Neuronal stem cell (in vitro differentiated cells): ENCODE measurements at regions not wholly inside any gene's neighbourhood (a gene's known extent, or its start where the extent isn't known, plus 50 kb on each side); places are given as distances from the start of the nearest gene placed in this dataset.

Experiments
- DNase-seq: peaks from one replicate; pipeline ENCODE4 v3.0.0-alpha.2; 2013; ENCODE audit warnings: low spot score
- H2AFZ ChIP-seq: one replicate; pipeline ENCODE4 v1.6.1; 2013; ENCODE audit warnings: mild to moderate bottlenecking, low read length, inconsistent platforms
- H2AK5ac ChIP-seq: 2 replicates; pipeline ENCODE4 v1.6.1; 2013; ENCODE audit warnings: low read depth, mild to moderate bottlenecking, inconsistent platforms, low read length, moderate library complexity, mixed read lengths
- H2BK120ac ChIP-seq: 2 replicates; pipeline ENCODE4 v1.6.1; 2013; ENCODE audit warnings: low read depth, mild to moderate bottlenecking, inconsistent platforms, low read length, moderate library complexity, mixed read lengths
- H2BK12ac ChIP-seq: one replicate; pipeline ENCODE4 v1.6.1; 2013; ENCODE audit warnings: low read length, inconsistent platforms
- H2BK15ac ChIP-seq: 2 replicates; pipeline ENCODE4 v1.6.1; 2013; ENCODE audit warnings: mild to moderate bottlenecking, low read length, inconsistent platforms, mixed read lengths
- H2BK5ac ChIP-seq: one replicate; pipeline ENCODE4 v1.6.1; 2013; ENCODE audit warnings: inconsistent platforms, mild to moderate bottlenecking, low read length, moderate library complexity
- H3K14ac ChIP-seq: one replicate; pipeline ENCODE4 v1.6.1; 2013; ENCODE audit warnings: low read length, inconsistent platforms
- H3K18ac ChIP-seq: 2 replicates; pipeline ENCODE4 v1.6.1; 2013; ENCODE audit warnings: low read length, inconsistent platforms
- H3K23ac ChIP-seq: 2 replicates; pipeline ENCODE4 v1.6.1; 2013; ENCODE audit warnings: low read depth, mild to moderate bottlenecking, mixed read lengths, low read length, inconsistent platforms; ENCODE audit not compliant: poor library complexity
- H3K27ac ChIP-seq: replicated peaks from 3 replicates; pipeline ENCODE4 v1.5.1; 2013; ENCODE audit warnings: low read length, inconsistent platforms
- H3K27me3 ChIP-seq, 3 experiments: 2 replicates each; pipeline ENCODE4 v1.6.1; 2013; ENCODE audit warnings: low read length in 3 of 3, mild to moderate bottlenecking in 2 of 3, inconsistent platforms in 1 of 3, low read depth in 1 of 3, mixed read lengths in 1 of 3, moderate library complexity in 1 of 3; ENCODE audit not compliant: control insufficient read depth in 3 of 3, insufficient read depth in 3 of 3
- H3K36me3 ChIP-seq, 2 donors: replicated peaks in 1 of 2; 2 replicates each; pipeline ENCODE4 v1.6.1; 2013; ENCODE audit warnings: low read length in 2 of 2; ENCODE audit not compliant: control insufficient read depth in 2 of 2, insufficient read depth in 2 of 2
- H3K4ac ChIP-seq: 2 replicates; pipeline ENCODE4 v1.6.1; 2013; ENCODE audit warnings: inconsistent platforms, mild to moderate bottlenecking, low read length, moderate library complexity
- H3K4me1 ChIP-seq, 2 donors: 1 replicate in 1 of 2; 2 replicates in 1 of 2; pipeline ENCODE4 v1.6.1; 2013; ENCODE audit warnings: low read length in 2 of 2, low read depth in 1 of 2; ENCODE audit not compliant: control insufficient read depth in 2 of 2, insufficient read depth in 1 of 2
- H3K4me2 ChIP-seq: one replicate; pipeline ENCODE4 v1.6.1; 2013; ENCODE audit warnings: mild to moderate bottlenecking, low read length, inconsistent platforms; ENCODE audit not compliant: insufficient read depth, poor library complexity, severe bottlenecking
- H3K4me3 ChIP-seq, 2 donors: 2 replicates each; pipeline ENCODE4 v1.5.1; 2013; ENCODE audit warnings: low read length in 2 of 2, mild to moderate bottlenecking in 2 of 2, inconsistent platforms in 1 of 2, moderate library complexity in 1 of 2
- H3K79me1 ChIP-seq: one replicate; pipeline ENCODE4 v1.6.1; 2013; ENCODE audit warnings: low read depth, mild to moderate bottlenecking, inconsistent platforms, low read length, moderate library complexity
- H3K9ac ChIP-seq: one replicate; pipeline ENCODE4 v1.6.1; 2013; ENCODE audit warnings: mild to moderate bottlenecking, low read depth, low read length, inconsistent platforms; ENCODE audit not compliant: poor library complexity
- H3K9me3 ChIP-seq, 2 donors: replicated peaks in 1 of 2; 2 replicates each; pipeline versions ENCODE3 to v1.6.1; 2013; ENCODE audit warnings: low read length in 2 of 2, mild to moderate bottlenecking in 2 of 2, inconsistent platforms in 1 of 2, low read depth in 1 of 2, mixed read lengths in 1 of 2, moderate library complexity in 1 of 2; ENCODE audit not compliant: control insufficient read depth in 2 of 2, insufficient read depth in 1 of 2
- H4K8ac ChIP-seq: one replicate; pipeline ENCODE4 v1.6.1; 2013; ENCODE audit warnings: low read depth, mild to moderate bottlenecking, inconsistent platforms, low read length, moderate library complexity
- H4K91ac ChIP-seq: one replicate; pipeline ENCODE4 v1.6.1; 2013; ENCODE audit warnings: low read length, low read depth, mild to moderate bottlenecking, inconsistent platforms; ENCODE audit not compliant: poor library complexity
- WGBS, 2 donors: extraction: QIAGEN DNeasy Blood & Tissue Kit; methylation state at CpG; one replicate each; pipeline ENCODE4 v1.1.7; 2013; ENCODE audit warnings: missing lambda C conversion rate in 2 of 2, mixed read lengths in 1 of 2; ENCODE audit not compliant: insufficient read length in 2 of 2, insufficient replicate concordance in 1 of 2; ENCODE audit errors: extremely low coverage in 2 of 2; 5-methylcytosine and 5-hydroxymethylcytosine counted together

GRCh38 chr5:63261695-63262094 lies 683.1 kb downstream of the LRRC70 start:
- no peaks in the 10 kb centered on the region for H3K4me1 ChIP-seq
- no peaks in the 10 kb centered on the region for H3K36me3 ChIP-seq
- H4K8ac ChIP-seq = no peak overlapping the region
- no peak overlapping the region for H2BK5ac ChIP-seq
- H2BK120ac ChIP-seq = no peak overlapping the region
- DNase-seq = no peak
- H3K4me3 ChIP-seq = no peak overlapping the region
- no peak overlapping the region for H3K9ac ChIP-seq
- no peaks in the 10 kb centered on the region for H3K27me3 ChIP-seq
- no peak overlapping the region for H3K4ac ChIP-seq
- H2AFZ ChIP-seq = no peak overlapping the region
- no peak overlapping the region for H3K27ac ChIP-seq
- no peak overlapping the region for H2BK15ac ChIP-seq
- no peaks in the 10 kb centered on the region for H3K9me3 ChIP-seq
- H2BK12ac ChIP-seq = no peak overlapping the region
- no peak overlapping the region for H3K18ac ChIP-seq
- no peaks in the 10 kb centered on the region for H3K79me1 ChIP-seq
- H2AK5ac ChIP-seq = no peak overlapping the region
- H3K4me2 ChIP-seq = no peak overlapping the region
- H3K14ac ChIP-seq = no peak overlapping the region
- no peak overlapping the region for H3K23ac ChIP-seq
- no peak overlapping the region for H4K91ac ChIP-seq

- no peak overlapping the region for H2BK120ac ChIP-seq
- H3K27ac ChIP-seq = no peak overlapping the region
- H4K91ac ChIP-seq = no peak overlapping the region
- no peaks in the 10 kb centered on the region for H3K79me1 ChIP-seq
- no peak overlapping the region for H3K23ac ChIP-seq
- no peak overlapping the region for H3K4me3 ChIP-seq
- no peak overlapping the region for H2BK15ac ChIP-seq
- H3K4me2 ChIP-seq = no peak overlapping the region
- no peak overlapping the region for H3K18ac ChIP-seq
- H3K9me3 ChIP-seq = no peaks in the 10 kb centered on the region
- no CpG with 5 or more reads among the region's 5 CpGs for WGBS, 2 donors
- no peak overlapping the region for H3K9ac ChIP-seq
- H2AK5ac ChIP-seq = no peak overlapping the region
- no peak overlapping the region for H2BK12ac ChIP-seq
- DNase-seq = peak; percentile 2
- no peaks in the 10 kb centered on the region for H3K36me3 ChIP-seq
- H3K4me1 ChIP-seq = peaks cover 0 to 3% of the 10 kb centered on the region in 2 donors
- H3K14ac ChIP-seq = no peak overlapping the region
- H3K4ac ChIP-seq = no peak overlapping the region
- no peaks in the 10 kb centered on the region for H3K27me3 ChIP-seq
- H2BK5ac ChIP-seq = no peak overlapping the region
- H4K8ac ChIP-seq = no peak overlapping the region
- H2AFZ ChIP-seq = no peak overlapping the region
Observed at GRCh38 chr5:63255594-63255993, 677.0 kb downstream of the LRRC70 start.

- Histone ChIP-seq H4K8ac (no peak overlapping the region), H3K4me3 (no peak overlapping the region), H4K91ac (no peak overlapping the region), H3K4me1 (peaks cover 0 to 3% of the 10 kb centered on the region in 2 donors), H2AFZ (no peak overlapping the region), H3K23ac (no peak overlapping the region), H3K9me3 (no peaks in the 10 kb centered on the region), H2BK5ac (no peak overlapping the region), H3K27ac (no peak overlapping the region), H3K18ac (no peak overlapping the region), H2AK5ac (no peak overlapping the region), H3K27me3 (no peaks in the 10 kb centered on the region), H3K14ac (no peak overlapping the region), H3K4me2 (no peak overlapping the region), H2BK15ac (no peak overlapping the region), H3K79me1 (no peaks in the 10 kb centered on the region), H2BK120ac (no peak overlapping the region), H3K36me3 (no peaks in the 10 kb centered on the region), H3K9ac (no peak overlapping the region), H2BK12ac (no peak overlapping the region), H3K4ac (no peak overlapping the region)
- WGBS, 2 donors = no CpG with 5 or more reads among the region's 1 CpG
- no peak for DNase-seq
Observed at GRCh38 chr5:63250939-63251338, 672.3 kb downstream of the LRRC70 start.

- no peaks in the 10 kb centered on the region for H3K4me1 ChIP-seq
Observed at GRCh38 chr5:63249960-63250359, 671.3 kb downstream of the LRRC70 start.

More at GRCh38 chr5:63249960-63250359, 671.3 kb downstream of the LRRC70 start:
- no peak overlapping the region for H3K4ac ChIP-seq
- H2BK5ac ChIP-seq = no peak overlapping the region
- no peak overlapping the region for H2BK15ac ChIP-seq
- H2AK5ac ChIP-seq = no peak overlapping the region
- H3K18ac ChIP-seq = no peak overlapping the region
- H3K4me2 ChIP-seq = no peak overlapping the region
- H4K8ac ChIP-seq = no peak overlapping the region
- no peak for DNase-seq
- H3K79me1 ChIP-seq = no peaks in the 10 kb centered on the region
- no peak overlapping the region for H3K14ac ChIP-seq
- no peak overlapping the region for H2BK120ac ChIP-seq
- H4K91ac ChIP-seq = no peak overlapping the region
- no peak overlapping the region for H2BK12ac ChIP-seq
- no peaks in the 10 kb centered on the region for H3K9me3 ChIP-seq
- H3K27ac ChIP-seq = no peak overlapping the region
- H3K27me3 ChIP-seq = no peaks in the 10 kb centered on the region
- H3K23ac ChIP-seq = no peak overlapping the region
- H3K36me3 ChIP-seq = no peaks in the 10 kb centered on the region
- H3K4me3 ChIP-seq = no peak overlapping the region
- WGBS, 2 donors = no CpG with 5 or more reads among the region's 2 CpGs
- no peak overlapping the region for H2AFZ ChIP-seq
- no peak overlapping the region for H3K9ac ChIP-seq
